ENCODE measurements at regions not wholly inside any gene's neighbourhood (a gene's known extent, or its start where the extent isn't known, plus 50 kb on each side); places are given as distances from the start of the nearest gene placed in this dataset.
"Not testable (repeated sequence)": the region's sequence is repeated elsewhere in the genome, so short reads cannot be mapped to it uniquely, and the experiment has no call there.

DNA sequence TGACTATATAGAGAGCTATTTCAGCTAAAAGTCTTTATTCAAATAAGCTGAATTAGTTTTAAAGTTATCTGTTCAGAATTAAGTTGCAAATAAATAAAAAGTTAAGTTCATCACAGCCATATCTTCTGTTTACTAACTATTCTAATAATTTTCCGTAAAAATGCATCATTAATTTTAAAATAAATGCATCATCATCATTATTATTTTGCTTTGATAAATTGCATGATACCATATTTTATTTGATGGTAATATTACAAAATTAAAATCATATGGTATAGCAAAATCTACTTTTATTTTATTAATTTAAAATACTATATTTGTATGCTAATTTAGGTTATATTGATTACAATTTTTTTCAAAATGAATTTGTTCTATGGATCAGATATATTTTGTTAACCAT lies 357.3 kb upstream of the NDST4 start:
- no peak for DNase-seq (ENCODE audit: low read depth)

DNA sequence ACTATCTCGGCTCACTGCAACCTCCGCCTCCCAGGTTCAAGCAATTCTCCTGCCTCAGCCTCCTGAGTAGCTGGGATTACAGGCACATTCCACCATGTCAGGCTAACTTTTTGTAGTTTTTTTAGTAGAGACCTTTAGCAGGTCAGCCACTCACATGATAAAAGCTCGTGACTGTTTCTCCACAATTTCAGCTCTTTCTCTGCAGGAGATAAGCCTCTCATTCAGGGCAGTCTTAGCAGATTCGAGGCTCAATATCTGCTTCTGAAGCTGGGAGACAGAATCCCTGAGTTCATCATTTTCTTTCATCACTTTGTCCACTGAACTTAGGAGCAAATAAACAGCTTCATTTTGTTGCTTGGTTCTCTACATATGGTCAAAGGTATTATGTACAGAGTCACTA lies 345.9 kb upstream of the NDST4 start:
- not testable (repeated sequence) for DNase-seq (ENCODE audit: low read depth)

DNA sequence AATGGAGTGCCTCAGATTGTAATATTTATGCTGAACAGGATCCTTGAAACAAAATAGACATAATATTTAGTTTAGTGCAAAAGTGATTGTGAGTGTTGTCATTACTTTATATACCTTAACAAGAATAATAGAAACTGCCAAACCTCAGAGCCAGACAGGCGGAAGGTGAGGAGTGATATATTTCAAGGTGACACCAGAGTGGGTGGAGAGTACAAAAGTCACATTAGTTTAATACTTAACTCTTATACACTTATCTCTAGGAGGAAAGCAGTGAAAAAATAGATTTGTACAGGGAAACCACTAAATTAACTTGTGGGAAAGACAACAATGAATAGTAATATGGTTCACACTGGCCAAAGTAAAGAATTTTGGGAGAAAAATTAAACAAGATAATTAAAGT lies 342.8 kb upstream of the NDST4 start:
- DNase-seq (ENCODE audit: low read depth), result no peak

DNA sequence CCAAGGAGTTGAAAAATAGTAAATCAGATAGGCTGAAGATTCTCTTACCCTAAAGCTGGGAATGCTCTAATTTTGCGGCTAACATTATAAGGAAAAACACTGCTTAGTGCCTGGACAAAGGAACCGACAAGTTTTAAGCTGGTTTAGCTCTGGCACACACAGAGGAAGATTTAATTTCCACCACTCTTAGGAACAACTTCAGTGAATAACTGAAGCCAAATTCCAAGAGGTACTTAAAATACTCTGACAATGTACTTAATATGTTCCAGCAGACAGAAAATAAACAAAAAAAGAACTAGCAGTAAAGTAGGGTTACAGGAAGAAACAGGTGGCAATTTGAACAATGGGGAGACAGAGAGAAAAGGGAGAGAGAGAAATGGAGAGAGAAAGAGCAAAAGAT lies 340.8 kb upstream of the NDST4 start:
- no peak for DNase-seq (ENCODE audit: low read depth)

DNA sequence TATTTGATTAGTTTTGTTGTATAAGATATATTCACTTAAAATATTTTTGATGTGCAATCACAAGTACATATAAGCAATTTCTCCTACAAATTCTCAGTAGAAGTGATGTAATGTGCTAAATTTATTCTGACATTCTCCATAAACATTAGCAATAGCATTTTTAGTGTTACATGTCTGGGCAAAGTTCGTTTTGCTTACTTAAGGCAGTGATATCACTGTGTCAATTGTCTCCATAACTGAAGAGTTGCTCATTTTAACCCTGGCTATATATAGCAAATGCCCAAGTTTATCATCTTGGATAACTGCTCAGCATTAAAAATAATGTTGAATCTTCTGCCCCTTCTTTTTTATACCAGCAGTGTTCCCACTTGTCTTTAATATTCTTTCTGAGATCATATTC lies 340.0 kb upstream of the NDST4 start:
- DNase-seq (ENCODE audit: low read depth), result no peak

DNA sequence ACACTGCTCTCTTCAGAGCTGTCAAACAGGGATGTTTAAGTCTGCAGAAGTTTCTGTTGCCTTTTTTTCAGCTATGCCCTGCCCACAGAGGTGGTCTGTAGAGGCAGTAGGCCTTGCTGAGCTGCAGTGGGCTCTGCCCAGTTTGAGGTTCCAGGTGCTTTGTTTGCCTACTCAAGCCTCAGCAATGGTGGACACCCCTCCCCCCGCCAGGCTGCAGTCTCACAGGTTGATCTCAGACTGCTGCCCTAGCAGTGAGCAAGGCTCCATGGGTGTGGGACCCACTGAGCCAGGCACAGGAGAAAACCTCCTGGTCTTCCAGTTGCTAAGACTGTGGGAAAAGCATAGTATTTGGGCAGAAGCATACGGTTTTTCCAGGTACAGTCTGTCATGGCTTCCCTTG lies 338.8 kb upstream of the NDST4 start:
- not testable (repeated sequence) for DNase-seq (ENCODE audit: low read depth)

DNA sequence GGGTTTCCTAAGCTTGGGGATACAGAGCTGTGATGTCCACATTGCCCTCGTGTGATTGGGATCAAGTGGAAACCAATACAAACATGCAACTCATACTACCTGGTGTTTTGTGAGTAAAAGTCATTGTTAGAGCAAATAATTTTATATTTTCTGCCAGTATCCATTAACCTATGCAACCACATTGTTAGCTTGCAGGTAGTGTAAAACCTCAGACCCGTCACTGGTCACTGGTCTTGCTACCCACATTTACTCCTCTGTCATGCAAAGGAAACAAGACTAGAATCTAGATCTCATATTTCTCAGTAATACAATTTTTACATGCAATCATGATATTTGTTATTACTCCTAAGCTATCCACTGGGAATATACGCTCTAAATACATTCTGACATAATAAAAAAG lies 324.3 kb upstream of the NDST4 start:
- DNase-seq (ENCODE audit: low read depth), result no peak

DNA sequence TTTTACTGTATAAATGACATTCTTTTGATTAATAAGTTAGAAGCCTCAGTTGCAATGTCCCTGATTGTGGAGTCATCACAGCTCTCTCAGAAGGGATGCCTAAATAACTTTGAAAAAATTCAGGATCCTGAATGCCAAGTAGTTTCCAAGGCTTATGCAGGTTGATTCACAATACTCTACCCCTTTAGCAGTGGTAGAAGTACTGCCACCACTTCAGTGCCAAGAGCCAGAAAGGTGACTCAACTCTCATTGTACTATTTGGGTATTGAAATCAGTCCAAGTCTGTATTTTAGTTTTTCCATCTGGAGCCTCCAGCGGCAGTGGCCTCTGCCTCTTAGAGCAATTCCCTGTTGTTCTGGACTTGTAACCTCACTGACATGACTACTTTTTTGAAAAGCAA lies 320.1 kb upstream of the NDST4 start:
- no peak for DNase-seq (ENCODE audit: low read depth)

DNA sequence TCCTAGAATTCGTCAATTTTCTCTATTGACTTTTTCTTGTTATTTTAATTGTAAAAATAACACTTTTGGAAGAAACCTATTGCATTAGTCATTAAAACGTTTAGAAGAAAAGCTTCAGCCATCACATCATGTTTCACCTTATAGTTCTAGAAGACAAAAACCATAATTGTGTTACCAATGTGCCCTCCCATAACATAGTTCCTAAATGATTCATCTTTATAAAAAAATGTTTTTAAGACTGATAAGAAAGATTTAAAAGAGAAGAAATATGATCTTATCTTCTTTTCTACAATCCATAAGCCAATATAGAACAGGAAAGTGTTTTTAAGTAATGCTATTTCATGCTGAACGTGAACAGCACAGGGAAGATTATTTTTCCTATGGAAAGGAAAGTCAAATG lies 316.6 kb upstream of the NDST4 start:
- DNase-seq (ENCODE audit: low read depth), result no peak

DNA sequence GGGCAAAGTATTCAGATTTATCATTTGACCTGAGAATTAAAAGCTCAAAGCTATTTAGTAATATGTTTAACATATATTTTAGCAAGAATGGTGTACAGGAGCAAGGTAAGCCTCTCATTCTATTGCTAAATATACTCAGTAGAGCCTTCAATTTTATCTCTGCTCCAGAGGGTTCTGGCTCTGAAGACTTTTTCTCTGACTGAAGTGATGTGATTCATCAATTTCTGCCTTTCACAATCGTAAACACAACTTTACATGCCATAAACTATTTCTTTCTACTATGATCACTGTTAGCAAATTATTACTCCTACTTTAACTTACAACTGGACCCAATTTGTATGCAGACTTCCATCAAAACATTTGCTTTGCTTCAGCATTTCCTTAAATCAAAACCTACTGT lies 315.0 kb upstream of the NDST4 start:
- no peak for DNase-seq (ENCODE audit: low read depth)

DNA sequence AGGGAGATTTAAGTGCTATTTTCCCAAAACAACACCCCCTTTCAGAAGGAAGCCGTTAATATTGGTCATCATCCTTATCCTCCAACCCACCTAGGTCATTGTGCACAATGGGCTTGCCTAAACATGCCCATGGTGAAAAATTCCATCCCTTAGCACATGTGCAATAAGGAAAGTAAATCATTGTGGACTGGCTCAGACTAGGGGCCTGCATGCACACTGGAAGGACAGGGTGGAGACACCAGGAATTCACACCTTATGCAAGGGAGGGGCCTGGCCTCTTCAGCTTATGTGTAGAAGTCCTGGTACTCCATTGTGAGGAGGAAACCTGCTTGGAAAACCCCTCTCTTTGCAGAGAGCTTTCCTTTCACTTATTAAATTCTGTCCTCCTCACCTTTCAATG lies 311.4 kb upstream of the NDST4 start:
- DNase-seq (ENCODE audit: low read depth), result no peak

DNA sequence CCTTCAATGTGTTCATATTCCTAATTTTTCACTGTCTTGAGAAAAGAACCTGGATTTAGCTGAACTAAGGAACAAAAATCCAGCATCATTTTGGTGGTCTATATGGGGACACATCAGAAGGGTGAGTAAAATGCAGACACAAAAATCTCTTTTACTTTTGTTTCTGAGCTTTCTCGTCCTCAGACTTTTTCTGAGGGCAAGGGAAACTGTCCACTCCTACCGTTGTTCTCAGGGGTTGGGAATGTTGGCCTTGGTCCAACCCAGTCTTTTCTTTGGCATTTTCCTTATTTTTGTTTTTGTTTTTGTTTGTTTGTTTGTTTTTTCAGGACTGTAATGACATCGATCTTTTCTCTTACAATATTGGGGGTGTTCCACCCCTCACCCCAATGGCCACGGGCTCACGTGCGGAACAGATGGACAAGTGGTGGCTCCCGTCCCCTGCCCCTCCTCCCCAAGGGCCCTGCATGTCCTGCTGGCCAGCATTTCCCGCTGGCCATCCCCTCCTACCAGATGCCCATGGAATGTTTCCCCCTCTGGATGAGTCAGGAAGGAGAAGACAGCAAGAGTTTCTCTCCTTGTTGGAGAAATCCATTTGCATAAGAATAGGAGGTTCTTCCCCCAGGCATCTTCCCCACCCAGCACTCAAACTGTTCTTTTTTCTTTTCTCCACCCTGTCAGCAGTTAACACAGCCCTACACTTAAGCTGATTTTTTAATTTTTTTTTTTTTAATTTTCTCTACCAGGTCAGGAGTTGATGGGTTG lies 305.4 kb upstream of the NDST4 start:
- no peak for DNase-seq (ENCODE audit: low read depth)

DNA sequence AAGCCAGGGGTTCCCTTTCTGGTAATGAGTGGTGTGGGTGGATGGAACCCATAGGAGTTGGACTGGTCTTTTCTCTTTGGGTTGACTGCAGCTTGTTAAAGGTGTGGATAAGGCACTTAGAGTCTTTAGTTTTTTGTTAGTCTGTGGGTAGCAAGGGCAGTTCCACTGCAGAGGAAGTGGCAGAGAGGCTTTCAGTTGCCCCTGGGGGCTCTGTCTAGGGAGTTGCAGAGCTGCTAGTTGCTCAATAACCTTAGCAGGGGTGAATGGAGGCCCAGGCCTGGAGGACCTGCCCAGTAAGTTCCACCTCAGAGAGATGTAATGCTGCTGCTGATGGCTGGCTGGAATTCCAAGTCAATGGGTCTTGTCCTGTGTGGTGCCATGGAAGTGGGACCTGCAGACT lies 282.6 kb upstream of the NDST4 start:
- DNase-seq (ENCODE audit: low read depth), result no peak

DNA sequence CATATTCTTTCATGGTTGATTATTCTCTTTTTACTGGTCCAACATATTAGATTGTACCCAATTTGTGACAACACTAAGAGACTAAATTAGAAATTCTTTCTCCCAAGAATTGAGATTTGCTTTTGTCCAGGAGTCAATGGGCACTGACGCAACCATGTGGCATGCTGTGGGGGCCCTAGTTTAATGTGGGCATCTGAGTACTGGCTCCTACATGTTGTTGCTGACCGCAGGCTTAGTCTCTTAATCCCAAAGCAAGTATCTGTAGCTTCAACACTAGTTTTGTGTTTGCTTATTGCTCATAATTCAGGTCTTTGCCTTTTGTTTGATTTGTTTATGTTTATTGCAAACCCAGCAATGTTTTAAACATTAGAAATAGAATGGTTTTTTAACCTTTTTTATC lies 263.4 kb upstream of the NDST4 start:
- DNase-seq (ENCODE audit: low read depth), result no peak

DNA sequence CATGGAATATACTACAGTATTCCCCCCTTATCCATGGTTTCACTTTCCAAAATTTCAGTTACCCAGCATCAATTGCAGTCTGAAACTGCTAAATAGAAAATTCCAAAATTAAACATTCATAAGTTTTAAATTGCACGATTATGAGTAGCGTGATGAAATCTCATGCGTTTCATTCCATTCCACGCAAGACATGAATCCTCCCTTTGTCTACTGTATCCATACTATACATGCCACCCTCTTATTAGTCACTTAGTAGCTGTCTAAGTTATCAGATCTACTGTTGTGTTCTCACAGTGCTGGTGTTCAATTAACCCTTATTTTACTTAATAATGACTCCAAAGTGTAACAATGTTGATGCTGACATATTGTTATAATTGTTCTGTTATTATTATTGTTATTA lies 261.2 kb upstream of the NDST4 start:
- DNase-seq (ENCODE audit: low read depth), result no peak

DNA sequence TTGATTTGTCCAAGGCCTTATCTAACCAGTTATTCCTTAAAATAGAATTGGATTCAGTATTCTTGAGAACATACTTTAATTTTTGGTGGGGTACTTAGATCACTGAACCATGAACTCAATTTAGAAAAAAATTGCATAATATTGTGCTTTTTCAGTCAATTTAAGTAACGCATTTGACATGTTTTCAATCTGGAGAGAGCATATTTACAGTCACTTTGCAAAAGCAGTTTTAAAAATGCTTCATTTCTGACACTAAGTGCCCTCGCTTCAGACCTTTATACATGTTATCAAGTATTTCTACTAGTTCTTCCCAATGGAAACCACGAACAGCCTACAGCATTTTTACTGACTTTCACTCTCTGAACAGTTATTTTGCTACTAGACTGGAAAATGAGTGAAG lies 257.1 kb upstream of the NDST4 start:
- no peak for DNase-seq (ENCODE audit: low read depth)

DNA sequence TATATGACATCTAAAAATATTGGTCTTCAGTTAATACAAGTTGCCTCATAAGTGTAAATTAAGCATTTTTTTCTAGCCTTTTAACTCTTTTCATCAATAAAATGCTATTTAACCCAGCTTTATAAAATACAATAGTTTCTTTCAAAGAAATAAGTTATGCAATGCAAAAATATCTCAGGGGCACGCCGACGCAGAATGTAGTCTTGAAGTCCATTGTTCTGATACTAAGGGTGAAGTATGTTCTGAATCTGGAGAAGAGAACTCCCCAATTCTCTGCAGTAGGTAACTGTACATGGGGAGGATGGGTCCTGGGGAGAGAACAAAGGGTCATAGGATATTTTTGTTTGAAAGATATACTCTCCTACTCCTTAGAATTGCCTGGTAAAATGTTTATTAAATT lies 256.6 kb upstream of the NDST4 start:
- no peak for DNase-seq (ENCODE audit: low read depth)

DNA sequence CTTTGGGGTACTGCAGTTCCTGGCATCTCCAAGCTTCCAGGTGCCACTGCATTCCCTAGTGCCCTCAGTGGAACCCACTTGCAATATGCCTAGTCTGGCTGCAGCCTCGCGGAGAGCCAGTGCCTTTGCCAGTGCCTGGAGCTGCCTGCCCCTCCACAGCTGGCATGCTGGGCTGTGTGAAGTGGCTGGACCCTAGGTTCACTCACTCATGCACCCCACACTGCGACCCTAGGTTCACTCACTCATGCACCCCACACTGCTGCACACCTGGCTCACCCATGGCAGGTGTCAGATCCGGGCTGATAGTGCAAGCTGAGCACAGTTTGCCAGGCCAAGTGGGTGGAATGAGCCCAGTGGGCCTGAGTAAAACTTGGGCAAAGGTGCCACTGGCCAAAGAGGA lies 253.0 kb upstream of the NDST4 start:
- no peak for DNase-seq (ENCODE audit: low read depth)

DNA sequence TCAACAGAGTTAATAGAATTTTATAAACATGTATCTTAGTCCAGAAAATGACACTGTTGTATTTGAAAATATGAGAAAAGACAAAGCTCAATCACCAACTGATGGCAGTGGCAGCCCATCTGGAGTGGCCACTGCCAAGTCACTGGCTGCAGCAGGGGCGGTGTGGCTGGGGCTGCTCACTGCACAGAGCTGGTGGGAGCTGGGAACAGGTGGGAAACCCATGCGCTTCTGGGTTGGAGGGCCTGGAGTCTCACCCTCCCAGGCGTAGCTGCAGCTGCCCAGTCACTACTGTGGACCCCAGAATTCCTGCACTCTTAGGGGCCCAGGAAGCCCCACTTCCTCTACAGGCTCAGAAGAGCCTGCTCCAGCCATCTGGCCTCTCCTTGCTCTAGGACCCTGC lies 251.8 kb upstream of the NDST4 start:
- no peak for DNase-seq (ENCODE audit: low read depth)

DNA sequence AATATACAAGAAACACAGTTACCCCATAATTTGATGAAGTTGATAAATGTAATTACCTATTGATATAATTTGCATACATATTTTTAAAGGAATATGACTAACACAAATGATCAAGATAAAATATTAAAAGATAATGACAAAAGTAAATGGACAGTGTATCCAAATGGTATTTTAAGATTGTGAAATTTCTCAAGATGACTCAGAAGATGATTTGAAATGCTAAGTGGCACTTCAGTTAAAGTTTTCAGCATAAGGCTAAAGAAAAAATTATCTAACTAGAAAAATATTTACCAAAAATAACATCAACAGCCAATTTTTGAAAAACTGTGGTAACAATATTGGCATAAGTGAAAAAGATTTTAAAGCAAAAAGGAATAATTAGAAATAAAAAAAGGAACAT lies 248.4 kb upstream of the NDST4 start:
- DNase-seq (ENCODE audit: low read depth), result no peak

DNA sequence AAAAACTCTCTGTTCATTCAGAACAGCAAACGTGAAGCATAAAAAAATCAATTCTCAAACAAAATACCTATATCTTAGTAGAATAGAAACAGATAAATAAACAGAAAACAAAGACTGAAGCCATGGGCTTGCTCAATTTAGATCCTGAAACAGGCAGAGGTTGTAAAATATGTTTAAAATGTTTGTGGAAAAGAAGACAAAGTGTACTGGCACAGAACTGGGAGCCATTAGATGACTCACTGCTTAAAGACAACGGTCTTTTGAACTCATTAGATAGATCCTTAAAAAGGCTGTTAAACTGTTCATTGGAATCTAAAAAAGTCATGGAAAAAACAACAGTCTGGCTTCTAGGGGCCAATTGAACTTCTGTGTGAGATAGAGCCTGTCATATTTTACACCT lies 247.0 kb upstream of the NDST4 start:
- DNase-seq (ENCODE audit: low read depth), result peak; percentile 1

DNA sequence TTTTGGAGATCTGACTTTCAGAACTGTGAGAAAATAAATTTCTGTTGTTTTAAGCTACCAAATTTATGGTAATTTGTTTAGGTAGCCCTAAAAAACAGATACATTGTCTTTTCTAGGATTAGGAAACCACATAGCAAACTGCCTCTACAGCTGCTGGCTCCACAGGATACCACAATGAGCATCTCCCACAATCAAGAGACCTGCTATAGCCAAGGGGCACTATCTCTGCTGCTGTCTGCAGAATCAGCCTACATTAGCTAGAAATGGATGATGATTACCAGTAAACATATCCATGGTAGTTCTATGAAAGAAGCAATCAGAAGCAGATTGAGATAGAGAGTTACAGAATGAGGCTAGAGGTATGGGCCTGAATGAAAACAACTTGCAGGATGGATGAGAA lies 244.4 kb upstream of the NDST4 start:
- no peak for DNase-seq (ENCODE audit: low read depth)

DNA sequence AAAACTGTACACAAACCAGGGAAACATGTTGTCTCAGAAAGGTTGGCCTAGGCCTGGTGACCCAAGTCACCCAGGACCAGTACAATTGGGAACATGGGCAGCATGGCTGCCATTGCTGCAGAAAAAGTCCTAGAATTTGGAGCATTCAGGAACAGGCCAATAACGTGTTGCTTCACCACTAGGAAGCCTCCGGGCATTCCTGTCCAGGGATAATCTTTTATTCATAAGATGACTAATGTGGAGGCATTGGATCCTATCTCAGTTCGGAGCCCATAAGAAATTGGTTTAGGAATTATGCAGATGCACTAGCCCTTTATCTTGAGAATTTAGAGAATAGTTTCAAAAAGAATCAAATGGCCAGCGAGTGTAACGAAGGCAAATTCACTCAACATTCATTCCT lies 242.8 kb upstream of the NDST4 start:
- no peak for DNase-seq (ENCODE audit: low read depth)

DNA sequence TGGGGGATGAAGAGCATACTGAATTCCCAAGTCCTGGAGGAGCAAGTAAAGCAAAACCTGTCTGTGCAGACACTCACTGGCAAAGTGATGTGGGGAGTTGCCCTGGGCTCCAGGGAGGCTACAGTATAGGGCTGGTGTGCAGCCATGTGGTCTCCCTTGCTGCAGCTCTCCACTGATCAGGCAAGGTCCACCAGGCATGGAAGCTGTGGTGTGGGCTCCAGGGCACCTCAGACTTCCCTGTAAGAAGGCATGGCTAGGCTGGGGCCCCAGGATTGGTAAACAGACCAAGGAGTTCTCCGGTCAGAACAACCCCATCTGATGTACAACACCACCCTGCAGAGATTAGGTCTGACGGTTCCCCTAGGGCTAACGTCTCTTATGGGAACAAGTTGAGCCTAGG lies 241.9 kb upstream of the NDST4 start:
- no peak for DNase-seq (ENCODE audit: low read depth)

DNA sequence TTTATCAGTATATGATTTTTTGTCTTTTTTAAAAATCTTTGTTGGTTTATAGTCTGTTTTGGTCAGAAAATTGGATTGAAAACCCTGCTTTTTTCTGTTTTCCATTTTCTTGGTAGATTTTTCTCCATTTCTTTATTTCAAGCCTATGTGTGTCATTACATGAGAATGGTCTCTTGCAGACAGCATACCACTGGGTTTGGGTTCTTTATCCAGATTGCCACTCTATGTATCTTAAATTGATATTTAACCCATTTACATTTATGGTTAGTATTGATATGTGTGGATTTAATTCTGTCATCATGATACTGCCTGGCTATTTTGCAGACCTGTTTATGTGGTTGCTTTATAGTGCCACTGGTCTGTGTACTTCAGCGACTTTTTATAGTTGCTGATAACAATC lies 239.9 kb upstream of the NDST4 start:
- DNase-seq (ENCODE audit: low read depth), result no peak
